WTC11 (cell line): ENCODE measurements at regions not wholly inside any gene's neighbourhood (a gene's known extent, or its start where the extent isn't known, plus 50 kb on each side); places are given as distances from the start of the nearest gene placed in this dataset.

Experiments used
- ATAC-seq: fragments of 200-7000 bp; cut with Tn5 transposase; 2 replicates; pipeline ENCODE4 v1.10.0; 2021; ENCODE audit warnings: mild to moderate bottlenecking, moderate library complexity
- CTCF ChIA-PET: fragments of 300-600 bp; sonication (Branson Sonifier 250); formaldehyde crosslinking; loops from one replicate; lab custom pipeline; 2021; ENCODE audit warnings: antibody characterized with exemption; lab: Charles Lee
- POLR2A ChIA-PET: fragments of 350-600 bp; sonication (Branson Sonifier 250); formaldehyde crosslinking; loops from one replicate; lab custom pipeline; 2021; ENCODE audit warnings: antibody characterized with exemption; lab: Charles Lee
- DNase-seq: peaks from one replicate; pipeline ENCODE4 v3.0.0; 2021; ENCODE audit warnings: low spot score
- H3K27ac Mint-ChIP-seq: 2 replicates; pipeline ENCODE4 v1.8.0; 2021; ENCODE audit warnings: mixed read lengths
- H3K27me3 Mint-ChIP-seq: 2 replicates; pipeline ENCODE4 v1.8.0; 2021; ENCODE audit warnings: low read depth, mild to moderate bottlenecking, moderate library complexity, mixed read lengths
- H3K36me3 Mint-ChIP-seq: 2 replicates; pipeline ENCODE4 v1.8.0; 2021; ENCODE audit warnings: mixed read lengths
- H3K4me1 Mint-ChIP-seq: 2 replicates; pipeline ENCODE4 v1.8.0; 2022; ENCODE audit warnings: mixed read lengths
- H3K4me3 Mint-ChIP-seq: 2 replicates; pipeline ENCODE4 v1.8.0; 2021; ENCODE audit warnings: mild to moderate bottlenecking, moderate library complexity, mixed read lengths
- H3K9me3 Mint-ChIP-seq: 2 replicates; pipeline ENCODE4 v1.8.0; 2021; ENCODE audit warnings: mixed read lengths
- CDX4 ChIP-seq: fragments of 250-450 bp; sonication (Bioruptor Pico); IDR thresholded peaks from 2 replicates; pipeline ENCODE4 v1.9.0; 2021; ENCODE audit warnings: moderate library complexity, mild to moderate bottlenecking, inconsistent platforms, borderline replicate concordance
- CREB1 ChIP-seq: sonication (generic); formaldehyde crosslinking; IDR thresholded peaks from 2 replicates; pipeline ENCODE4 v1.8.0; 2023; ENCODE audit warnings: mild to moderate bottlenecking, missing genetic modification reagents
- E2F5 ChIP-seq: sonication (generic); formaldehyde crosslinking; IDR thresholded peaks from 2 replicates; pipeline ENCODE4 v1.8.1; 2022; ENCODE audit warnings: mild to moderate bottlenecking, moderate library complexity, missing genetic modification reagents
- FOXK1 ChIP-seq: sonication (generic); formaldehyde crosslinking; IDR thresholded peaks from 2 replicates; pipeline ENCODE4 v1.8.0; 2022; ENCODE audit warnings: mild to moderate bottlenecking, moderate library complexity, missing genetic modification reagents
- GRHL2 ChIP-seq: fragments of 250-450 bp; sonication (Bioruptor Pico); IDR thresholded peaks from 2 replicates; pipeline ENCODE4 v1.8.0; 2022; ENCODE audit warnings: mild to moderate bottlenecking, moderate library complexity; ENCODE audit not compliant: insufficient replicate concordance, severe bottlenecking
- HMGA2 ChIP-seq: fragments of 250-450 bp; sonication (Bioruptor Pico); IDR thresholded peaks from 2 replicates; pipeline ENCODE4 v1.4.0; 2021; ENCODE audit warnings: mild to moderate bottlenecking, moderate library complexity
- JUN ChIP-seq: sonication (generic); formaldehyde crosslinking; IDR thresholded peaks from 2 replicates; pipeline ENCODE4 v1.8.0; 2023; ENCODE audit warnings: mild to moderate bottlenecking, missing genetic modification reagents
- KAT7 ChIP-seq: sonication (generic); formaldehyde crosslinking; IDR thresholded peaks from 2 replicates; pipeline ENCODE4 v1.8.1; 2023; ENCODE audit warnings: missing genetic modification reagents, mild to moderate bottlenecking, borderline replicate concordance
- NFE2L1 ChIP-seq: sonication (generic); formaldehyde crosslinking; IDR thresholded peaks from 2 replicates; pipeline ENCODE4 v1.8.1; 2023; ENCODE audit warnings: missing genetic modification reagents
- OVOL2 ChIP-seq: fragments of 250-450 bp; sonication (Bioruptor Pico); IDR thresholded peaks from 2 replicates; pipeline ENCODE4 v1.9.0; 2021; ENCODE audit warnings: mild to moderate bottlenecking, borderline replicate concordance
- RORB ChIP-seq: fragments of 250-450 bp; sonication (Bioruptor Pico); IDR thresholded peaks from 2 replicates; pipeline ENCODE4 v1.9.0; 2021; ENCODE audit warnings: mild to moderate bottlenecking
- STAT6 ChIP-seq: sonication (generic); formaldehyde crosslinking; conservative IDR thresholded peaks from 2 replicates; pipeline ENCODE4 v1.8.1; 2023; ENCODE audit warnings: mild to moderate bottlenecking, low read depth, missing genetic modification reagents, moderate library complexity
- TP53 ChIP-seq: sonication (generic); formaldehyde crosslinking; IDR thresholded peaks from 2 replicates; pipeline ENCODE4 v1.8.1; 2023; ENCODE audit warnings: mild to moderate bottlenecking, missing genetic modification reagents
- ZNF219 ChIP-seq: sonication (generic); formaldehyde crosslinking; IDR thresholded peaks from 2 replicates; pipeline ENCODE4 v1.8.0; 2023; ENCODE audit warnings: missing genetic modification reagents, mild to moderate bottlenecking, borderline replicate concordance
- ZNF232 ChIP-seq: sonication (generic); formaldehyde crosslinking; IDR thresholded peaks from 2 replicates; pipeline ENCODE4 v1.8.0; 2022; ENCODE audit warnings: mild to moderate bottlenecking, missing genetic modification reagents
- ZNF396 ChIP-seq: fragments of 250-450 bp; sonication (Bioruptor Pico); IDR thresholded peaks from 2 replicates; pipeline ENCODE4 v1.8.0; 2021; ENCODE audit warnings: mild to moderate bottlenecking, moderate library complexity, borderline replicate concordance
- ZNF671 ChIP-seq: fragments of 250-450 bp; sonication (Bioruptor Pico); IDR thresholded peaks from 2 replicates; pipeline ENCODE4 v1.8.0; 2021; ENCODE audit warnings: mild to moderate bottlenecking
- TF ChIP-seq, protein P1 (sequence below): sonication (generic); formaldehyde crosslinking; IDR thresholded peaks from 2 replicates; pipeline ENCODE4 v1.8.1; 2023; ENCODE audit warnings: mild to moderate bottlenecking, missing genetic modification reagents
- TF ChIP-seq, protein P2 (sequence below): sonication (generic); formaldehyde crosslinking; IDR thresholded peaks from 2 replicates; pipeline ENCODE4 v1.8.0; 2023; ENCODE audit warnings: missing genetic modification reagents
- TF ChIP-seq, protein P3 (sequence below): sonication (generic); formaldehyde crosslinking; IDR thresholded peaks from 2 replicates; pipeline ENCODE4 v1.8.1; 2023; ENCODE audit warnings: mild to moderate bottlenecking, moderate library complexity, missing genetic modification reagents
- TF ChIP-seq, protein P4 (sequence below): fragments of 250-450 bp; sonication (Bioruptor Pico); IDR thresholded peaks from 2 replicates; pipeline ENCODE4 v1.9.0; 2021; ENCODE audit warnings: mild to moderate bottlenecking, borderline replicate concordance

DNA sequence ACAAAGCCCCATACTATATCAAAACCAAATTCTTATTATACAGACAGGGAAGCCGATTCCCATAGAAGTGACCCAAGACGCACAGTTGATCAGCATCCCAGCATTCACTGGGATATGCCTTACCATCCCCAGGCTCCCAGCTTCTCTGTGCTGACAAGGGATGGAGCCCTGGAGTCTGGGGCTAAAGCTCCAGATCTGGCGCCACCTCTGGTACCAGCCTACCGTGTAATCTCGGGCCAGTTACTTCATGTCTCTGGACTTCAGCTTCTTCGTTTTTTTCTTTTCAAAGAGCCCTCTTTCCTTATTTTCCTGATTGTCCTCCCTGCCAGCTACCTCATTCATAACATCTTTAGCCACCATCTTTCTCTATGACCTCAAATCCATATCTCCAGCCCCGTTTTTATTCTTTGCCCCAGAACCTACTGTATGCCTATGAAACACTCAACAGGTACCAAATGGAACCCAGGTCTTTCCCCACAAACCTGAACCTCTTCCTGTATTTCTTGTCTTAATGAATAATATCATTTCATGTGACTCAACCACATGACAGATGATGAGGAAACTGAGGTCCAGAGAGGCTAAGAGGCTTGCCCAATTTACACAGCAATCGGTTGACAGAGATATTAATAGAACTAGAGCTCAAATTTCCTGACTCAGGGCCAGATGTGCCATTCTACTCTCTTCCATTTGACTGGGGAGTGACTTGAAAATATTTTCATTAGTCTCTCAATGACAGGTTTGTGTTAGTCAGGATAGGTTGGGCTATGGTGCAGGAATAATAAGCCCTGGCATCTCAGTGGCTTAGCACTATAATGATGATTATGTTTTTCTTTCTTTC lies 85.4 kb upstream of the TLE3 start (continued):
- TF ChIP-seq TP53 (no peak), E2F5 (no peak), FOXK1 (CRISPR knock-in tag) (no peak)

GRCh38 chr15:70181626-70182255 lies 84.0 kb upstream of the TLE3 start:
- no peak for DNase-seq
- no peak overlapping the region for H3K27ac Mint-ChIP-seq
- no peaks in the 10 kb centered on the region; the same call in 1 of the 2 replicates for H3K27me3 Mint-ChIP-seq
- ATAC-seq: no peak
- no peaks in the 10 kb centered on the region for H3K9me3 Mint-ChIP-seq
- H3K4me1 Mint-ChIP-seq: peaks cover 13% of the 10 kb centered on the region
- CTCF ChIA-PET: interaction anchor here (1.7 kb wide), 1 partner anchor 82 kb away, joined by 3 read pairs; no protein-coding TSS in a partner anchor
- TF ChIP-seq, protein P1, sequence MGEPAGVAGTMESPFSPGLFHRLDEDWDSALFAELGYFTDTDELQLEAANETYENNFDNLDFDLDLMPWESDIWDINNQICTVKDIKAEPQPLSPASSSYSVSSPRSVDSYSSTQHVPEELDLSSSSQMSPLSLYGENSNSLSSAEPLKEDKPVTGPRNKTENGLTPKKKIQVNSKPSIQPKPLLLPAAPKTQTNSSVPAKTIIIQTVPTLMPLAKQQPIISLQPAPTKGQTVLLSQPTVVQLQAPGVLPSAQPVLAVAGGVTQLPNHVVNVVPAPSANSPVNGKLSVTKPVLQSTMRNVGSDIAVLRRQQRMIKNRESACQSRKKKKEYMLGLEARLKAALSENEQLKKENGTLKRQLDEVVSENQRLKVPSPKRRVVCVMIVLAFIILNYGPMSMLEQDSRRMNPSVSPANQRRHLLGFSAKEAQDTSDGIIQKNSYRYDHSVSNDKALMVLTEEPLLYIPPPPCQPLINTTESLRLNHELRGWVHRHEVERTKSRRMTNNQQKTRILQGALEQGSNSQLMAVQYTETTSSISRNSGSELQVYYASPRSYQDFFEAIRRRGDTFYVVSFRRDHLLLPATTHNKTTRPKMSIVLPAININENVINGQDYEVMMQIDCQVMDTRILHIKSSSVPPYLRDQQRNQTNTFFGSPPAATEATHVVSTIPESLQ (CRISPR knock-in tag): no peak
- TF ChIP-seq, protein P2, sequence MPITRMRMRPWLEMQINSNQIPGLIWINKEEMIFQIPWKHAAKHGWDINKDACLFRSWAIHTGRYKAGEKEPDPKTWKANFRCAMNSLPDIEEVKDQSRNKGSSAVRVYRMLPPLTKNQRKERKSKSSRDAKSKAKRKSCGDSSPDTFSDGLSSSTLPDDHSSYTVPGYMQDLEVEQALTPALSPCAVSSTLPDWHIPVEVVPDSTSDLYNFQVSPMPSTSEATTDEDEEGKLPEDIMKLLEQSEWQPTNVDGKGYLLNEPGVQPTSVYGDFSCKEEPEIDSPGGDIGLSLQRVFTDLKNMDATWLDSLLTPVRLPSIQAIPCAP (CRISPR knock-in tag): no peak
- TF ChIP-seq, protein P3, sequence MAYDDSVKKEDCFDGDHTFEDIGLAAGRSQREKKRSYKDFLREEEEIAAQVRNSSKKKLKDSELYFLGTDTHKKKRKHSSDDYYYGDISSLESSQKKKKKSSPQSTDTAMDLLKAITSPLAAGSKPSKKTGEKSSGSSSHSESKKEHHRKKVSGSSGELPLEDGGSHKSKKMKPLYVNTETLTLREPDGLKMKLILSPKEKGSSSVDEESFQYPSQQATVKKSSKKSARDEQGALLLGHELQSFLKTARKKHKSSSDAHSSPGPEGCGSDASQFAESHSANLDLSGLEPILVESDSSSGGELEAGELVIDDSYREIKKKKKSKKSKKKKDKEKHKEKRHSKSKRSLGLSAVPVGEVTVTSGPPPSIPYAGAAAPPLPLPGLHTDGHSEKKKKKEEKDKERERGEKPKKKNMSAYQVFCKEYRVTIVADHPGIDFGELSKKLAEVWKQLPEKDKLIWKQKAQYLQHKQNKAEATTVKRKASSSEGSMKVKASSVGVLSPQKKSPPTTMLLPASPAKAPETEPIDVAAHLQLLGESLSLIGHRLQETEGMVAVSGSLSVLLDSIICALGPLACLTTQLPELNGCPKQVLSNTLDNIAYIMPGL: no peak
- TF ChIP-seq ZNF232 (CRISPR knock-in tag): no peak
- TF ChIP-seq, protein P4, sequence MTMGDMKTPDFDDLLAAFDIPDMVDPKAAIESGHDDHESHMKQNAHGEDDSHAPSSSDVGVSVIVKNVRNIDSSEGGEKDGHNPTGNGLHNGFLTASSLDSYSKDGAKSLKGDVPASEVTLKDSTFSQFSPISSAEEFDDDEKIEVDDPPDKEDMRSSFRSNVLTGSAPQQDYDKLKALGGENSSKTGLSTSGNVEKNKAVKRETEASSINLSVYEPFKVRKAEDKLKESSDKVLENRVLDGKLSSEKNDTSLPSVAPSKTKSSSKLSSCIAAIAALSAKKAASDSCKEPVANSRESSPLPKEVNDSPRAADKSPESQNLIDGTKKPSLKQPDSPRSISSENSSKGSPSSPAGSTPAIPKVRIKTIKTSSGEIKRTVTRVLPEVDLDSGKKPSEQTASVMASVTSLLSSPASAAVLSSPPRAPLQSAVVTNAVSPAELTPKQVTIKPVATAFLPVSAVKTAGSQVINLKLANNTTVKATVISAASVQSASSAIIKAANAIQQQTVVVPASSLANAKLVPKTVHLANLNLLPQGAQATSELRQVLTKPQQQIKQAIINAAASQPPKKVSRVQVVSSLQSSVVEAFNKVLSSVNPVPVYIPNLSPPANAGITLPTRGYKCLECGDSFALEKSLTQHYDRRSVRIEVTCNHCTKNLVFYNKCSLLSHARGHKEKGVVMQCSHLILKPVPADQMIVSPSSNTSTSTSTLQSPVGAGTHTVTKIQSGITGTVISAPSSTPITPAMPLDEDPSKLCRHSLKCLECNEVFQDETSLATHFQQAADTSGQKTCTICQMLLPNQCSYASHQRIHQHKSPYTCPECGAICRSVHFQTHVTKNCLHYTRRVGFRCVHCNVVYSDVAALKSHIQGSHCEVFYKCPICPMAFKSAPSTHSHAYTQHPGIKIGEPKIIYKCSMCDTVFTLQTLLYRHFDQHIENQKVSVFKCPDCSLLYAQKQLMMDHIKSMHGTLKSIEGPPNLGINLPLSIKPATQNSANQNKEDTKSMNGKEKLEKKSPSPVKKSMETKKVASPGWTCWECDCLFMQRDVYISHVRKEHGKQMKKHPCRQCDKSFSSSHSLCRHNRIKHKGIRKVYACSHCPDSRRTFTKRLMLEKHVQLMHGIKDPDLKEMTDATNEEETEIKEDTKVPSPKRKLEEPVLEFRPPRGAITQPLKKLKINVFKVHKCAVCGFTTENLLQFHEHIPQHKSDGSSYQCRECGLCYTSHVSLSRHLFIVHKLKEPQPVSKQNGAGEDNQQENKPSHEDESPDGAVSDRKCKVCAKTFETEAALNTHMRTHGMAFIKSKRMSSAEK (CRISPR knock-in tag): no peak
- TF ChIP-seq GRHL2: no peak
- no peak for TF ChIP-seq JUN (CRISPR knock-in tag)
- no peak for TF ChIP-seq ZNF219
- no peak for TF ChIP-seq STAT6 (CRISPR knock-in tag)
- TF ChIP-seq HMGA2 (CRISPR knock-in tag): no peak
- no peak for TF ChIP-seq NFE2L1 (CRISPR knock-in tag)
- TF ChIP-seq CDX4 (CRISPR knock-in tag): no peak
- TF ChIP-seq KAT7 (CRISPR knock-in tag): no peak
- no peak for TF ChIP-seq ZNF671
- TF ChIP-seq RORB (CRISPR knock-in tag): no peak
- no peak for TF ChIP-seq CREB1
- no peak for TF ChIP-seq ZNF396 (CRISPR knock-in tag)
- TF ChIP-seq OVOL2 (CRISPR knock-in tag): no peak
- TF ChIP-seq, all 79 proteins: peak for 0
- POLR2A ChIA-PET: no interaction called here
- no peaks in the 10 kb centered on the region for H3K36me3 Mint-ChIP-seq
- no peak overlapping the region for H3K4me3 Mint-ChIP-seq
